HCT116 (cell line): ENCODE measurements at regions not wholly inside any gene's neighbourhood (a gene's known extent, or its start where the extent isn't known, plus 50 kb on each side); places are given as distances from the start of the nearest gene placed in this dataset.

ENCODE experiments used
- ATAC-seq: fragments of 200-7000 bp; cut with Tn5 transposase; 2 replicates; pipeline ENCODE4 v1.9.1; 2020; ENCODE audit warnings: mild to moderate bottlenecking, moderate library complexity
- BruUV-seq: library from RNA; stranded (reverse); fragments of 400-500 nt; replicated peaks from 2 replicates; lab custom pipeline; 2021; lab: Mats Ljungman, UMichigan
- CTCF ChIA-PET: fragments of 300-600 bp; sonication (Branson Sonifier 250); formaldehyde crosslinking; loops from one replicate; lab custom pipeline; 2021; ENCODE audit warnings: antibody characterized with exemption; lab: Charles Lee
- POLR2A ChIA-PET: fragments of 300-600, 350-600 bp; sonication (Branson Sonifier 250); formaldehyde crosslinking; loops from one replicate; lab custom pipeline; 2021; ENCODE audit warnings: antibody characterized with exemption; lab: Charles Lee
- RAD21 ChIA-PET, 2 experiments: fragments of 300-600 bp; sonication (Branson Sonifier 250); formaldehyde crosslinking; loops; one replicate each; lab custom pipeline; 2023; ENCODE audit warnings: low total read pairs in 2 of 2; ENCODE audit not compliant: uncharacterized antibody in 2 of 2, unreplicated experiment in 2 of 2, low non-redundant PET in 1 of 2; lab: Charles Lee
- DNase-seq: peaks from one replicate; pipeline ENCODE4 v3.0.0-alpha.2; 2010; ENCODE audit warnings: low read depth, low spot score
- H2AFZ ChIP-seq: fragments of 200-600 bp; shearing (Covaris generic), sonication (generic); 2 replicates; pipeline ENCODE4 v1.6.1; 2017; ENCODE audit warnings: low read depth, mixed run types, mixed read lengths, antibody characterized with exemption, low read length; ENCODE audit not compliant: poor library complexity, severe bottlenecking
- H3K27ac ChIP-seq: 2 replicates; pipeline ENCODE4 v1.5.1; 2012; ENCODE audit warnings: low read depth, low read length
- H3K27me3 ChIP-seq: fragments of 200-600 bp; sonication (generic); 2 replicates; pipeline ENCODE4 v1.6.1; 2016; ENCODE audit warnings: mixed run types, low read length, mixed read lengths; ENCODE audit not compliant: insufficient read depth
- H3K36me3 ChIP-seq, 2 experiments: fragments of 200-500 bp in 1 of 2; fragments of 200-600 bp in 1 of 2; sonication (Bioruptor generic) in 1 of 2; sonication (generic) in 1 of 2; 2 replicates each; pipeline versions ENCODE4 v1.5.1 to v1.6.1; 2014 to 2016; ENCODE audit warnings: low read length in 2 of 2, inconsistent platforms in 1 of 2, mixed read lengths in 1 of 2, mixed run types in 1 of 2; ENCODE audit not compliant: insufficient read depth in 2 of 2, control insufficient read depth in 1 of 2
- H3K4me1 ChIP-seq, 2 experiments: fragments of 200-600 bp in 1 of 2; sonication (generic) in 1 of 2; 2 replicates each; pipeline versions ENCODE4 v1.5.1 to v1.6.1; 2012 to 2017; ENCODE audit warnings: low read length in 2 of 2, inconsistent platforms in 1 of 2, mild to moderate bottlenecking in 1 of 2, mixed read lengths in 1 of 2, mixed run types in 1 of 2, moderate library complexity in 1 of 2; ENCODE audit not compliant: insufficient read depth in 2 of 2, control insufficient read depth in 1 of 2
- H3K4me2 ChIP-seq: fragments of 200-600 bp; sonication (generic); 2 replicates; pipeline ENCODE4 v1.6.1; 2017; ENCODE audit warnings: mixed run types, low read length, mixed read lengths
- H3K4me3 ChIP-seq, 2 experiments: fragments of 200-600 bp in 1 of 2; sonication (generic) in 1 of 2; replicated peaks in 1 of 2; 2 replicates each; pipeline ENCODE4 v1.5.1; 2011 to 2016; ENCODE audit warnings: low read length in 2 of 2, control low read depth in 1 of 2, low read depth in 1 of 2, mild to moderate bottlenecking in 1 of 2, mixed read lengths in 1 of 2, mixed run types in 1 of 2
- H3K79me2 ChIP-seq: fragments of 200-600 bp; sonication (generic); 2 replicates; pipeline ENCODE4 v1.6.1; 2017; ENCODE audit warnings: mild to moderate bottlenecking, mixed run types, low read length, moderate library complexity, mixed read lengths; ENCODE audit not compliant: insufficient read depth
- H3K9ac ChIP-seq: fragments of 200-600 bp; sonication (generic); 2 replicates; pipeline ENCODE4 v1.6.1; 2016; ENCODE audit warnings: low read length, mixed read lengths
- H3K9me2 ChIP-seq: fragments of 200-600 bp; sonication (generic), shearing (Covaris generic); 2 replicates; pipeline ENCODE4 v1.6.1; 2017; ENCODE audit warnings: mixed run types, mild to moderate bottlenecking, moderate library complexity; ENCODE audit not compliant: insufficient read depth
- H3K9me3 ChIP-seq, 2 experiments: fragments of 200-500 bp in 1 of 2; fragments of 200-600 bp in 1 of 2; sonication (Bioruptor generic) in 1 of 2; sonication (generic) in 1 of 2; 2 replicates each; pipeline ENCODE4 v1.6.1; 2014 to 2017; ENCODE audit warnings: low read length in 2 of 2, mixed read lengths in 2 of 2, inconsistent platforms in 1 of 2, low read depth in 1 of 2, mild to moderate bottlenecking in 1 of 2, mixed run types in 1 of 2, moderate library complexity in 1 of 2; ENCODE audit not compliant: control insufficient read depth in 1 of 2, insufficient read depth in 1 of 2
- H4K20me1 ChIP-seq: fragments of 200-600 bp; sonication (generic), shearing (Covaris generic); 2 replicates; pipeline ENCODE4 v1.6.1; 2017; ENCODE audit warnings: mixed run types, mild to moderate bottlenecking, moderate library complexity; ENCODE audit not compliant: insufficient read depth
- CBX3 ChIP-seq: IDR thresholded peaks from 2 replicates; pipeline ENCODE4 v1.6.1; 2012; ENCODE audit warnings: low read depth
- ELF1 ChIP-seq: IDR thresholded peaks from 2 replicates; pipeline ENCODE4 v1.6.1; 2012; ENCODE audit warnings: low read depth, borderline replicate concordance
- EZH2 ChIP-seq: fragments of 200-600 bp; sonication (generic); IDR thresholded peaks from 2 replicates; pipeline ENCODE4 v1.6.1; 2017; ENCODE audit warnings: antibody characterized with exemption, mixed run types
- EZH2phosphoT487 ChIP-seq: fragments of 200-600 bp; IDR thresholded peaks from 2 replicates; pipeline ENCODE4 v1.6.1; 2018; ENCODE audit warnings: antibody characterized with exemption, borderline replicate concordance
- FOSL1 ChIP-seq: IDR thresholded peaks from 2 replicates; pipeline ENCODE4 v1.6.1; 2012; ENCODE audit warnings: low read depth
- JUND ChIP-seq: IDR thresholded peaks from 2 replicates; pipeline ENCODE4 v1.6.1; 2012
- POLR2A ChIP-seq: IDR thresholded peaks from 2 replicates; pipeline ENCODE4 v1.7.0; 2011; ENCODE audit warnings: borderline replicate concordance; ENCODE audit not compliant: insufficient read depth, insufficient read length; ENCODE audit errors: extremely low read depth
- SIN3A ChIP-seq: IDR thresholded peaks from 2 replicates; pipeline ENCODE4 v1.6.1; 2012; ENCODE audit warnings: low read depth
- SP1 ChIP-seq: IDR thresholded peaks from 2 replicates; pipeline ENCODE4 v1.6.1; 2012; ENCODE audit warnings: low read depth
- SRF ChIP-seq: IDR thresholded peaks from 2 replicates; pipeline ENCODE4 v1.6.1; 2012; ENCODE audit warnings: low read depth
- TCF7L2 ChIP-seq: IDR thresholded peaks from 2 replicates; pipeline ENCODE4 v1.7.0; 2011; ENCODE audit warnings: borderline replicate concordance, inconsistent platforms; ENCODE audit not compliant: insufficient read depth, insufficient read length; ENCODE audit errors: extremely low read depth
- YY1 ChIP-seq: IDR thresholded peaks from 2 replicates; pipeline ENCODE4 v1.6.1; 2011; ENCODE audit warnings: low read length, low read depth, moderate library complexity, mild to moderate bottlenecking; ENCODE audit not compliant: insufficient replicate concordance; ENCODE audit errors: extremely low read depth
- ZFX ChIP-seq: fragments of 450-650 bp; IDR thresholded peaks from 2 replicates; pipeline ENCODE4 v1.6.1; 2017
- ZNF274 ChIP-seq: fragments of 200-500 bp; sonication (Bioruptor generic); IDR thresholded peaks from 2 replicates; pipeline ENCODE4 v1.6.1; 2014; ENCODE audit warnings: mild to moderate bottlenecking, low read depth, low read length, inconsistent platforms
- intact Hi-C: fragments of 100-400 bp; cut with micrococcal nuclease; formaldehyde crosslinking; loops from 2 replicates; pipeline ENCODE4 v1.10.0; 2022
- TF ChIP-seq, protein P1 (sequence below): IDR thresholded peaks from 2 replicates; pipeline ENCODE4 v1.6.1; 2012
- TF ChIP-seq, protein P2 (sequence below), 3 experiments: fragments of 200-600 bp in 1 of 3; sonication (generic) in 1 of 3; IDR thresholded peaks in 2 of 3; conservative IDR thresholded peaks in 1 of 3; 2 replicates each; pipeline ENCODE4 v1.5.1; 2012 to 2017; ENCODE audit warnings: low read depth in 2 of 3, low read length in 2 of 3, antibody characterized with exemption in 1 of 3, borderline replicate concordance in 1 of 3, control low read depth in 1 of 3, mild to moderate bottlenecking in 1 of 3, mixed read lengths in 1 of 3, mixed run types in 1 of 3, moderate library complexity in 1 of 3; ENCODE audit not compliant: insufficient read depth in 1 of 3

DNA sequence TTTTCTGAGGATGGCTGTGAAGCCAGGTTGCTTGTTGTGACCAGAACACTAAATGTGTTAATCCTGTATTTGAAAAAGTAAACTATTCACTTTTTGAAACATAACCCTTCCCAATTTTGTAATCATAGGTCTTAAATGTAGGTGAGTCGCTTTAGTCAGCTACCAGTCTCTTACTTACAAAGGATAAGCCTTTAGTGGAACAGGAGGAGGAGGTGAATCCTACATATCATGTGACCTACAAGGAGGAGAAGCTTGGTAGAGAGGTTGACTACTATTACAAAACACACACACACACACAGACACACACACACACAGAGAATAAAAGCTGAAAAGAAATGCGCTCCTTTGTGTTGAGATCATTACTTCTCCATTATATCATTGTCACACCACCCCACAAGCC lies 59.9 kb upstream of the SPAG16 start:
- no peaks in the 10 kb centered on the region for H4K20me1 ChIP-seq
- peak overlapping the region; percentile 55 for H2AFZ ChIP-seq
- no peak overlapping the region for H3K9ac ChIP-seq
- no peaks in the 10 kb centered on the region for H3K9me2 ChIP-seq
- no peaks in the 10 kb centered on the region for H3K79me2 ChIP-seq
- no peak for ATAC-seq
- no peak overlapping the region for H3K27ac ChIP-seq
- no peaks in the 10 kb centered on the region for H3K36me3 ChIP-seq
- ChIA-PET CTCF (no interaction called here), RAD21 (no interaction called here), POLR2A (no interaction called here)
- H3K4me2 ChIP-seq, result no peak overlapping the region
- DNase-seq, result no peak
- H3K27me3 ChIP-seq, result no peaks in the 10 kb centered on the region
- H3K4me3 ChIP-seq, result no peak overlapping the region
- no peaks in the 10 kb centered on the region for H3K9me3 ChIP-seq
- intact Hi-C loops, result no loop called here
- no TSS peak for BruUV-seq
- TF ChIP-seq CBX3 (no peak), ZFX (no peak), FOSL1 (no peak), TCF7L2 (no peak), ELF1 (no peak), EZH2 (no peak), YY1 (no peak), SP1 (no peak), SRF (no peak), ZNF274 (no peak), SIN3A (no peak), JUND (no peak), EZH2phosphoT487 (no peak), POLR2A (no peak)
- TF ChIP-seq, protein P1, sequence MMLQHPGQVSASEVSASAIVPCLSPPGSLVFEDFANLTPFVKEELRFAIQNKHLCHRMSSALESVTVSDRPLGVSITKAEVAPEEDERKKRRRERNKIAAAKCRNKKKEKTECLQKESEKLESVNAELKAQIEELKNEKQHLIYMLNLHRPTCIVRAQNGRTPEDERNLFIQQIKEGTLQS, result no peak
- TF ChIP-seq, protein P2, sequence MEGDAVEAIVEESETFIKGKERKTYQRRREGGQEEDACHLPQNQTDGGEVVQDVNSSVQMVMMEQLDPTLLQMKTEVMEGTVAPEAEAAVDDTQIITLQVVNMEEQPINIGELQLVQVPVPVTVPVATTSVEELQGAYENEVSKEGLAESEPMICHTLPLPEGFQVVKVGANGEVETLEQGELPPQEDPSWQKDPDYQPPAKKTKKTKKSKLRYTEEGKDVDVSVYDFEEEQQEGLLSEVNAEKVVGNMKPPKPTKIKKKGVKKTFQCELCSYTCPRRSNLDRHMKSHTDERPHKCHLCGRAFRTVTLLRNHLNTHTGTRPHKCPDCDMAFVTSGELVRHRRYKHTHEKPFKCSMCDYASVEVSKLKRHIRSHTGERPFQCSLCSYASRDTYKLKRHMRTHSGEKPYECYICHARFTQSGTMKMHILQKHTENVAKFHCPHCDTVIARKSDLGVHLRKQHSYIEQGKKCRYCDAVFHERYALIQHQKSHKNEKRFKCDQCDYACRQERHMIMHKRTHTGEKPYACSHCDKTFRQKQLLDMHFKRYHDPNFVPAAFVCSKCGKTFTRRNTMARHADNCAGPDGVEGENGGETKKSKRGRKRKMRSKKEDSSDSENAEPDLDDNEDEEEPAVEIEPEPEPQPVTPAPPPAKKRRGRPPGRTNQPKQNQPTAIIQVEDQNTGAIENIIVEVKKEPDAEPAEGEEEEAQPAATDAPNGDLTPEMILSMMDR (IDR thresholded peaks at IDR 0.05 in 2 of 3, conservative IDR thresholded peaks at IDR 0.05 in 1 of 3; ENCODE audit: borderline replicate concordance in 1 of 3, insufficient read depth in 1 of 3, low read depth in 2 of 3, low read length in 2 of 3), result no peak
- H3K4me1 ChIP-seq, result no peaks in the 10 kb centered on the region
